ENCODE measurements at regions not wholly inside any gene's neighbourhood (a gene's known extent, or its start where the extent isn't known, plus 50 kb on each side); places are given as distances from the start of the nearest gene placed in this dataset.

- TF ChIP-seq CTCF (conservative IDR thresholded peaks at IDR 0.05; ENCODE audit: low read depth, low read length) (no peak), USF2 (IDR thresholded peaks at IDR 0.05; ENCODE audit: low read depth, low read length) (no peak), RAD21 (IDR thresholded peaks at IDR 0.05; ENCODE audit: low read length) (no peak), POLR2A (IDR thresholded peaks at IDR 0.05; ENCODE audit: low read depth, low read length) (no peak), CEBPB (IDR thresholded peaks at IDR 0.05; ENCODE audit: low read depth, low read length) (no peak), MAZ (IDR thresholded peaks at IDR 0.05; ENCODE audit: borderline replicate concordance, low read depth, low read length) (no peak), SMC3 (IDR thresholded peaks at IDR 0.05; ENCODE audit: low read depth, low read length) (no peak), RCOR1 (IDR thresholded peaks at IDR 0.05; ENCODE audit: insufficient replicate concordance, low read length) (no peak), ELK1 (IDR thresholded peaks at IDR 0.05; ENCODE audit: borderline replicate concordance, low read depth, low read length) (no peak), RFX5 (IDR thresholded peaks at IDR 0.05; ENCODE audit: low read depth, low read length) (no peak), MXI1 (IDR thresholded peaks at IDR 0.05; ENCODE audit: borderline replicate concordance, low read depth, low read length) (no peak), CHD1 (IDR thresholded peaks at IDR 0.05; ENCODE audit: low read depth, low read length) (no peak)
Measured at GRCh38 chr3:18791182-18791581, 357.1 kb upstream of the KCNH8 start.
